Lung microvascular endothelial cell (primary cell): ENCODE measurements at regions not wholly inside any gene's neighbourhood (a gene's known extent, or its start where the extent isn't known, plus 50 kb on each side); places are given as distances from the start of the nearest gene placed in this dataset.
A peak's percentile ranks its signal among the peaks of the same experiment; 100 is the strongest.
"Not testable (repeated sequence)": the region's sequence is repeated elsewhere in the genome, so short reads cannot be mapped to it uniquely, and the experiment has no call there.

Source experiments
- DNase-seq, 2 donors: peaks; one replicate each; pipeline versions ENCODE4 v3.0.0 to v3.0.0-alpha.2; 2010; ENCODE audit warnings: low read depth in 2 of 2

GRCh38 chr1:199875856-199876255 lies 151.7 kb upstream of the NR5A2 start:
- DNase-seq = no peak

DNA sequence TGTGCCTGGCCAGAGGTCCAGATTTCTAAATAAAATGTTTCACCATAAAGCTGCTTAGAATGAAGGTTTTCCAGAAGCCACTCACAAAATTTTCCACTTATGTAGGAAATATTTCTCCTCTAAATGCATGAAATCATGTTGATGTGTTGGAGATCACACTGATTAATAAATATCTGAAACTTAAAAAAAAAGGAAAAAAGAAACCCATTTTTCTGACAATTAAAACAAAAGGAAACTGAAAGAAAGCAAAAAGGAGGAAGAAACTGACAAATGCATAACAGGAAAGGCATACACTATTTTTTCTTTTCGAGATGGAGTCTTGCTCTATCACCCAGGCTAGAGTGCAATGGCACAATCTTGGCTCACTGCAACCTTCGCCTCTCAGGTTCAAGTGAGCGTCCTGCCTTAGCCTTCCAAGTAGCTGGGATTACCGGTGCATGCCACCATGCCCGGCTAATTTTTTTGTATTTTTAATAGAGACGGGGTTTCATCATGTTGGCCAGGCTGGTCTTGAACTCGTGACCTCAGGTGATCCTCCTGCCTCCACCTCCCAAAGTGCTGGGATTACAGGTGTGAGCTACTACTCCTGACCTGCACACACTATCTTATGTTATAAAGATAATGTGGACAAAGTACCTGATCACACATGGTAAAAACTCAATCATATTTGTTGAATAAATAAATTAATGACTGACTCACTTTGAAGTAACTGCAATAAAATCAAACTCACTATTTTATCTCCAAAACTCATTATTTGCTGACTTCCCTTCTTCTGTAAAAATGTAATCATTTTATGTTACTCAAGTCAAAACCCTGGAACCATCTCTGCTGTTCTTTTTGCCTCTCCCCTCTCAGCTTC lies 149.8 kb upstream of the NR5A2 start:
- DNase-seq = no peak

- DNase-seq = no peak
These were observed 148.7 kb upstream of the NR5A2 start for GRCh38 chr1:199878823-199879222.

- DNase-seq = peak in 1 of 2 donors; percentile 41
These were observed 128.9 kb upstream of the NR5A2 start for GRCh38 chr1:199898654-199899053.

DNA sequence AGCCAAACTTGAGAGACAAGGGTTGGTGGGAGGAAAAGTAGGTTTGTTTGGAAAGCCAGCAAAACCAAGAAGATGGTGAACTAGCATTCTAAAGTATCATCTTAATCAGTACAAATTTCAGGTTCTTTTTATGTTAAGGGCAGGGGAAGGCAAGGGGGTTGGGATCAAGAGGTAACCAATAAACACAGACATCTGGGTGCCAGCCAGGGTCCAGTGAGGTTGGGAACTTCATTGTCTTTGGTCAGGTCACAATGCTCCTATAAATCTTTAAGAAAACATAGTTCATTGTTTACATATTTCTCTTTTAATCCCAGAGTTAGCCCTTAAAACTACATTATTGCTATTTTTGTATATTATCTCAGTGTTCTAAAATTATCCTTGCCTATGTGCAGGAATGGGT lies 126.2 kb upstream of the NR5A2 start:
- no peak for DNase-seq

DNA sequence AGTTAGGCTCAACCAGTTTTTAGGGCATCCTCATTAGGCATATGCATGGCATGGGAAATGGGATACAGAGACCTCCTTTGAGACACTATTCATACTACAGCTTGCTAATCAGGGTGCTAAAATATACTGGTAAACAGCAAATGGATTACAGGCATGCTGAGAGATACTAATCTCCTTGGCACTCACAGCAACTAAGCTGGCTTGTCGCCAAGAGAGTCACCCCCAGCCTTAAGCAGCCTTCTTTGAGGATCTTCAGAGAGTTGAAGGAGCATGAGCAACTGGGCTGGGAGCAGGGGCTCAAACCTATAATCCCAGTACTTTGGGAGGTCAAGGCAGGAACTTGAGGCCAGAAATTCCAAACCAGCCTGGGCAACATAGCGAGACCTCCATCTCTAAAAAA lies 120.1 kb upstream of the NR5A2 start:
- DNase-seq = no peak

- peak; percentile 41 to 49 for DNase-seq
These were observed 118.4 kb upstream of the NR5A2 start for GRCh38 chr1:199909137-199909536.

DNA sequence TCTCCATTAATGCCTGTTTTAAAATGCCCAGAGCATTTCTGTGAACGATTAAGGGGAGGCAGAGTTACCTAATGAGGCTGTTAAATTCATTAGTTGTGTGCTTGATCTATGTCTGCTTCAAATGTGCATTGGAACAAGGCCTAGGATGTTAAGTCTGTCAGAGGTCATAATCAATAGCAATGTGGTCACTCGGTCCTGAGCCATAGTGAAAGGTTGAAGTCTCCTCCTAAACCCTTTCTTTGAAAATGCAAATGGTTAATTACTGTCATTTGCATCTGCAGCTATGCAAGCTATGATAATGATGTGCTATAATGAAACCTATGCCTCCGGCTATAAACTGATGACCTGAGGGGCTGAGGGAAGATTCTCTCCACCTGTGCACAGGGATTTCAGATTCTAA lies 114.2 kb upstream of the NR5A2 start:
- no peak for DNase-seq

DNA sequence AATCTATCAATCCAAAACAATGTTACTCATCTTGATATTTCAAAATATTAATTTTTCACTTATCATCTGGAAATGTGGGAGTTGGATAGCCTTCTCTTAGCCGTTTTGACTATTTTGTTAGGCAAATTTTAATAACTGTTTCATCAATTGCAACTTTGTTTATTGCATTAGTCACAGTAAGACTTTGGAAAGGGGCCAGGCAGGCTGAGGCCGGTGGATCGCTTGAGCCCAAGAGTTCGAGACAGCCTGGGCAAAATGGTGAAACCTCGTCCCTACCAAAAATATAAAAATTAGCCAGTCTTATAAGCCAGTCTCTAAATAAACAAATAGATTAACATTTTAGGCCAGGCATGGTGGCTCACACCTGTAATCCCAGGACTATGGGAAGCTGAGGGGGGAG lies 113.0 kb upstream of the NR5A2 start:
- no peak for DNase-seq

DNA sequence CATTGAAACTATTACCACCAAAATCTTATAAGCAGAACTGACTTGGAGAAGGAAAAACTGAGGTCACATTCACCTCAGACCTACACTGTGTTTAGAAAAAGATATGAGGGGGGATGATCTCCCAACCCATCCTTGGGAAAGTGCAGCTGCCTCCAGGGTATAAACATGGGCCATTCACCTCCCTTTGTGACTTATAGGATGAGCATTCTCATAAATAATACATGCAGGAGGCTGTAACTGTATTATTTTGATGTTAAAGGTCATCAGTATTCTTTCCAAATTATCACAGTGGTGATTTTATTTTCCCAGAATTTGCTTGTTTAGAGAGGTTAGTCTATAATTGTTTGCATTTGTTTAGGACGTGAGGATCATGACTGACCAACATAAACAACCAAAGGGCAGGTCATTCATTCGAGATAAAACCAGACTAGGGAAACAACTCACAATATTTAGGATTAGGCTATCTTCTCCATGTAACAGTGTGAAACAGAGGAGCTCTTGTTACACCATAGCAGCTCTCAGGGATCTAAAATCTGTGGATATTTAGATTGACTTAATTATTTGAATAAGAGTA lies 109.2 kb upstream of the NR5A2 start:
- DNase-seq = no peak

DNA sequence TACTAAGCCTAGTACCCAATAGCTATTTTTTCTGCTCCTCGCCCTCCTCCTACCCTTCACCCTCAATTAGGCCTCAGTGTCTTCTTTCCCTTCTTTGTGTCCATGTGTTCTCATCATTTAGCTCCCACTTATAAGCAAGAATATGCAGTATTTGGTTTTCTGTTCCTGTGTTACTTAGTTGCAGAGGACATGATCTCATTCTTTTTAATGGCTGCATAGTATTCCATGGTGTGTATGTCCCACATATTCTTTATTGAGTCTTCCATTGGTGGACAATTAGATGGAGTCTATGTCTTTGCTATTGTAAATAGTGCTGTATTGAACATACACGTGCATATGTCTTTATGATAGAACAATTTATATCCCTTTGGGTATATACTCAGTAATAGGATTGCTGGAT lies 106.9 kb upstream of the NR5A2 start:
- DNase-seq = no peak

- no peak for DNase-seq
These were observed 98.0 kb upstream of the NR5A2 start for GRCh38 chr1:199929556-199929955.

- not testable (repeated sequence) for DNase-seq
These were observed 97.4 kb upstream of the NR5A2 start for GRCh38 chr1:199930067-199930466.

- peak in 1 of 2 donors; percentile 35 for DNase-seq
These were observed 95.7 kb upstream of the NR5A2 start for GRCh38 chr1:199931666-199932377.

- DNase-seq = no peak
These were observed 95.0 kb upstream of the NR5A2 start for GRCh38 chr1:199932462-199932861.

DNA sequence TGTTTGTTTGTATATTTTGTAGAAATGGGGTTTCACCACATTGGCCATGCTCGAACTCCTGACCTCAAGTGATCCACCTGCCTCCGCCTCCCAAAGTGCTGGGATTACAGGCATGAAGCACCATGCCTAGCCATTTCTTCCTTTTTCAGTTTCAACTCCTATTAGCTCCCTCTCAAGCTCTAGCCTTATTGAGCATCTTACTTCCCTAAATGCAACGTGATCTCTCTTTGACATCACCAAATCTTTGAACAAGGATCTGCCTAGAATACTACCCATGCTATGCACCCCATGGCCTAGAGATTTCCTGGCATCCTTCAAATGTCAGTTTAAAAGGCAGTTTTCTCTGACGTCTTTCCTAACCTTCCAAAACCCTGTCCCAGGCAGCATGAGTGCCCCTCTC lies 91.1 kb upstream of the NR5A2 start:
- no peak for DNase-seq

GRCh38 chr1:199937161-199937560 lies 90.3 kb upstream of the NR5A2 start:
- DNase-seq = no peak

DNA sequence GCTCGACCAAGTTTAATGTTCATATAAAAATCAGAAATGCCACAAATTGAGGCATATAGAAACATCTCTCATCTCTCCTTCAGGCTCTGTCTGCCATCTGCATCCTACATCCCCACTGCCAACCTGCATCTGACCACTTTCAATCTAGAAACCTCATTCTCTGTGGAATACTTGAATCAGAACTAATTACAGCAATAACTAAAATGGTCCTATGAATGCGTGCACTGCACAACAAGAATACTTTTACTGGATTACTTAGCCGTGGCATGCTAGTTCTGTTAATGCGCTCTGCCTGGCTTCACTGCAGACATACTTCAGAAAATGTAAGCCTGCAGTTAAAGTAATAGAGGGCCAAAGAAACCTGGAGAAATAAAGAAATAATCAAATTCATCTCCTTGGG lies 89.8 kb upstream of the NR5A2 start:
- no peak for DNase-seq

DNA sequence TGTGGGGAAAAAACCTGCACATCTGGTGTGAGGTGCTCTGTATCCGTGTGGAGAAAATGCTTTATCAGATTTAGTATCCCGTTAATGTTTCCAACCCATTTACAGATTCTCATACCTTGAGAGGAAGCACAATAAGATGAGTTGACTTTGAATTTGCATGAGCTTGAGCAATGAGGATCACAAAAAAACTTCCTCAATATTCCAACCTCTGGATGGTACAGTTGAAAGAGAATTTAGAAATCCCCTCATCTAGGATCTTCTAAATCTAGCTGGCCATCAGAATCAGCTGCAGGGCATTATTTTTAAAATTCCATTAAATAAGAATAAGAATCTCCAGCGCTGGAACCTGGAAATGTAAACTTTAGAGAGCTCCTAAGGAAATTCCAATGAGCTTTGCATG lies 82.5 kb upstream of the NR5A2 start:
- no peak for DNase-seq

- DNase-seq = no peak
These were observed 81.9 kb upstream of the NR5A2 start for GRCh38 chr1:199945591-199945990.

- DNase-seq = no peak
These were observed 81.0 kb upstream of the NR5A2 start for GRCh38 chr1:199946305-199947155.
